Heart left ventricle (tissue), 13 donors: ENCODE measurements at regions not wholly inside any gene's neighbourhood (a gene's known extent, or its start where the extent isn't known, plus 50 kb on each side); places are given as distances from the start of the nearest gene placed in this dataset.
"Not testable (repeated sequence)": the region's sequence is repeated elsewhere in the genome, so short reads cannot be mapped to it uniquely, and the experiment has no call there.

Source experiments
- CTCF ChIP-seq, 12 donors: fragments of 200-600 bp; sonication (generic) in 4 of 12; IDR thresholded peaks; one replicate each; pipeline versions ENCODE4 v1.5.0 to v1.8.0; 2018 to 2022; ENCODE audit warnings: antibody characterized with exemption in 12 of 12, mild to moderate bottlenecking in 5 of 12
- POLR2A ChIP-seq, 2 donors: fragments of 450-650 bp; IDR thresholded peaks; one replicate each; pipeline ENCODE4 v1.6.1; 2017; ENCODE audit warnings: antibody characterized with exemption in 2 of 2, mild to moderate bottlenecking in 2 of 2, moderate library complexity in 2 of 2
- donor health status: ischemic (EF 13 %, LVEDD 7.1; RV severe dilation, severe dysfunction).
- donor health status: DM: no; HTN: yes; CAD: no.
- donor health status: DM: no; HTN: no; CAD: no.
- donor health status: ischemic (EF 25% LVEDD 6.9; RV normal size, moderate dysfunction).
- donor health status: ischemic (EF 25% LVEDD 5.7; RV mildly dilated, moderate dysfunction).
- donor health status: ischemic (EF 35%, LVEDD 5.7; RV mildly dilated, moderate dysfunction).
- donor health status: nonischemic (EF 11% LVEDD 7.7; RV severe dilation, severe dysfunction).
- donor health status: DM: yes; HTN: yes; CAD: no.
- donor health status: PGD.
- donor health status: ischemic (EF 29% LVEDD 5.4; RV normal size, mild dysfunction).
- donor health status: nonischemic (EF 23%, LVEDD 6.1; RV moderate dilation, normal function).

- not testable (repeated sequence) for TF ChIP-seq POLR2A, CTCF (IDR thresholded peaks at IDR 0.05)
Measured at GRCh38 chr10:46204482-46205102, 82.2 kb upstream of the ANTXRL start.
